ENCODE measurements at regions not wholly inside any gene's neighbourhood (a gene's known extent, or its start where the extent isn't known, plus 50 kb on each side); places are given as distances from the start of the nearest gene placed in this dataset.

- Histone ChIP-seq H3K27me3 (no peaks in the 10 kb centered on the region), H3K4me3 (no peak overlapping the region), H3K9ac (ENCODE audit: low read depth in 2 of 2, low read length in 2 of 2) (no peak overlapping the region), H3K27ac (no peak overlapping the region), H3K36me3 (no peaks in the 10 kb centered on the region), H3K9me3 (no peaks in the 10 kb centered on the region), H3K4me1 (peaks cover 6% of the 10 kb centered on the region)
- DNase-seq, result no peak
- TF ChIP-seq CTCF (IDR thresholded peaks at IDR 0.05), result no peak
- intact Hi-C loops (cut with DNase I), result no loop called here
These were observed 84.4 kb upstream of the JAK1 start for GRCh38 chr1:65050735-65051134.

GRCh38 chr1:65054481-65054880 is 88.1 kb upstream of the JAK1 start:
- no peak for TF ChIP-seq CTCF (IDR thresholded peaks at IDR 0.05)
- Histone ChIP-seq H3K4me3 (no peak overlapping the region), H3K36me3 (no peaks in the 10 kb centered on the region), H3K27me3 (no peaks in the 10 kb centered on the region), H3K9me3 (no peaks in the 10 kb centered on the region), H3K27ac (no peak overlapping the region), H3K4me1 (peaks cover 6% of the 10 kb centered on the region), H3K9ac (ENCODE audit: low read depth in 2 of 2, low read length in 2 of 2) (no peak overlapping the region)
- no peak for DNase-seq
- intact Hi-C loops (cut with DNase I), result no loop called here

GRCh38 chr1:65055747-65056146 is 89.4 kb upstream of the JAK1 start:
- Histone ChIP-seq H3K27ac (no peak overlapping the region), H3K4me1 (peaks cover 3% of the 10 kb centered on the region), H3K27me3 (no peaks in the 10 kb centered on the region), H3K36me3 (no peaks in the 10 kb centered on the region), H3K4me3 (no peak overlapping the region), H3K9ac (ENCODE audit: low read depth in 2 of 2, low read length in 2 of 2) (no peak overlapping the region), H3K9me3 (no peaks in the 10 kb centered on the region)
- no peak for DNase-seq
- no peak for TF ChIP-seq CTCF (IDR thresholded peaks at IDR 0.05)
- intact Hi-C loops (cut with DNase I), result no loop called here

- TF ChIP-seq CTCF (IDR thresholded peaks at IDR 0.05), result no peak
- Histone ChIP-seq H3K9ac (ENCODE audit: low read depth in 2 of 2, low read length in 2 of 2) (no peak overlapping the region), H3K27ac (no peak overlapping the region), H3K4me1 (no peaks in the 10 kb centered on the region), H3K9me3 (no peaks in the 10 kb centered on the region), H3K27me3 (no peaks in the 10 kb centered on the region), H3K36me3 (no peaks in the 10 kb centered on the region), H3K4me3 (no peak overlapping the region)
- intact Hi-C loops (cut with DNase I), result no loop called here
- DNase-seq, result no peak
These were observed 89.9 kb upstream of the JAK1 start for GRCh38 chr1:65056234-65056633.

- H3K9ac ChIP-seq (ENCODE audit: low read depth in 2 of 2, low read length in 2 of 2), result no peak overlapping the region
- no peak for TF ChIP-seq CTCF (IDR thresholded peaks at IDR 0.05)
- no peaks in the 10 kb centered on the region for H3K4me1 ChIP-seq
- no peak overlapping the region for H3K4me3 ChIP-seq
- DNase-seq, result no peak
- no peaks in the 10 kb centered on the region for H3K27me3 ChIP-seq
- H3K9me3 ChIP-seq, result no peaks in the 10 kb centered on the region
- no peak overlapping the region for H3K27ac ChIP-seq
- no peaks in the 10 kb centered on the region for H3K36me3 ChIP-seq
- intact Hi-C loops (cut with DNase I), result no loop called here
These were observed 90.5 kb upstream of the JAK1 start for GRCh38 chr1:65056866-65057265.

Data from colonic mucosa (tissue), 4 donors.